ENCODE measurements at regions not wholly inside any gene's neighbourhood (a gene's known extent, or its start where the extent isn't known, plus 50 kb on each side); places are given as distances from the start of the nearest gene placed in this dataset.

DNA sequence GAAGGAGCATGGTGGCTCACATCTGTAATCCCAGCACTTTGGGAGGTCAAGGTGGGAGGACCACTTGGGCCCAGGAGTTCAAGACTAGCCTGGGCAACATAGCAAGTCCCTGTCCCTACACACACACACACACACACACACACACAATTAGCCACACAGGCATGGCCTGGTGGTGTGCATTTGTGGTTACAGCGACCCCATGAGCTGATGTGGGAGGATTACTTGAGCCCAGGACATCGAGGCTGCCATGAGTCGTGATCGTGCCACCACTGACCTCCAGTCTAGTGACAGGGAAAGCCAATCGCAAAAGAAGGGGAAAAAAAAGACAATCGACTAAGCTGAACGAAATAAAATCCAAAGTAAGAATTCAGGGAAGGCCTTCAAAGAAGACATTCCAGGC, 67.9 kb downstream of the TBX3 start:
- peaks cover 4 to 7% of the 10 kb centered on the region in 2 donors for H3K9me3 Mint-ChIP-seq
- H3K4me1 ChIP-seq (ENCODE audit: control insufficient read depth, insufficient read depth, low read length) = no peaks in the 10 kb centered on the region
- WGBS (ENCODE audit: insufficient coverage) = 79% methylated on average over 7 of the region's 7 CpGs

DNA sequence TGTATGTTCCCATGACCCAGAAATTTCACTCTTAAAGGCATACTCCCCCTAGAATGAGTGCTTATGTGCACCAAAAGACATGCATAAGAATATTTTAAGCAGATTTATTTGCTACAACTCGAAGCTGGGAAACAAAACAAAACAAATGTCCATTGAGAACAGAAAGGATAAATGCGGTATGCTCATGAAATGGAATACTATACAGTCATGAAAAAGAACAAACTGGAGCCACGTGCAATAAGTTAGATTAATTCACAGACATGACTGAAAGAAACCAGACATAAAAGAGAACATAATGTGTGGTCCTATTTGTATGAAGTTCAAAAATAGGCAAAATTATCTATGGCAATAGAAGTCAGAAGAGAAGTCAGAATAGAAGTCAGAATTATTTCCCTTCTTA, 69.9 kb downstream of the TBX3 start:
- Histone ChIP-seq H3K4me3 (ENCODE audit: low read length) (no peak overlapping the region), H3K27me3 (ENCODE audit: control insufficient read depth, insufficient read depth, low read length) (no peaks in the 10 kb centered on the region), H3K36me3 (ENCODE audit: control insufficient read depth, insufficient read depth, low read length) (no peaks in the 10 kb centered on the region), H3K4me1 (ENCODE audit: control insufficient read depth, insufficient read depth, low read length) (no peaks in the 10 kb centered on the region), H3K9me3 (ENCODE audit: control insufficient read depth, insufficient read depth, low read length) (no peaks in the 10 kb centered on the region), H3K27ac (ENCODE audit: low read length) (no peak overlapping the region)
- no peak overlapping the region for H3K27ac Mint-ChIP-seq
- peaks cover 7% of the 10 kb centered on the region for H3K36me3 Mint-ChIP-seq
- no peak overlapping the region for H3K4me3 Mint-ChIP-seq
- intact Hi-C loops (cut with micrococcal nuclease) = no loop called here
- H3K4me1 Mint-ChIP-seq = no peaks in the 10 kb centered on the region
- ATAC-seq = no peak
- TF ChIP-seq, protein P1, sequence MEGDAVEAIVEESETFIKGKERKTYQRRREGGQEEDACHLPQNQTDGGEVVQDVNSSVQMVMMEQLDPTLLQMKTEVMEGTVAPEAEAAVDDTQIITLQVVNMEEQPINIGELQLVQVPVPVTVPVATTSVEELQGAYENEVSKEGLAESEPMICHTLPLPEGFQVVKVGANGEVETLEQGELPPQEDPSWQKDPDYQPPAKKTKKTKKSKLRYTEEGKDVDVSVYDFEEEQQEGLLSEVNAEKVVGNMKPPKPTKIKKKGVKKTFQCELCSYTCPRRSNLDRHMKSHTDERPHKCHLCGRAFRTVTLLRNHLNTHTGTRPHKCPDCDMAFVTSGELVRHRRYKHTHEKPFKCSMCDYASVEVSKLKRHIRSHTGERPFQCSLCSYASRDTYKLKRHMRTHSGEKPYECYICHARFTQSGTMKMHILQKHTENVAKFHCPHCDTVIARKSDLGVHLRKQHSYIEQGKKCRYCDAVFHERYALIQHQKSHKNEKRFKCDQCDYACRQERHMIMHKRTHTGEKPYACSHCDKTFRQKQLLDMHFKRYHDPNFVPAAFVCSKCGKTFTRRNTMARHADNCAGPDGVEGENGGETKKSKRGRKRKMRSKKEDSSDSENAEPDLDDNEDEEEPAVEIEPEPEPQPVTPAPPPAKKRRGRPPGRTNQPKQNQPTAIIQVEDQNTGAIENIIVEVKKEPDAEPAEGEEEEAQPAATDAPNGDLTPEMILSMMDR (IDR thresholded peaks at IDR 0.05) = no peak
- no peaks in the 10 kb centered on the region for H3K27me3 Mint-ChIP-seq (ENCODE audit: low read depth in 2 of 2)
- WGBS (ENCODE audit: insufficient coverage) = 60% methylated on average over 3 of the region's 3 CpGs
- DNase-seq = no peak
- H3K9me3 Mint-ChIP-seq = peaks cover 4 to 7% of the 10 kb centered on the region in 2 donors

More for the DNA sequence above, 67.9 kb downstream of the TBX3 start:
- TF ChIP-seq, protein P1 (IDR thresholded peaks at IDR 0.05) = no peak
- intact Hi-C loops (cut with micrococcal nuclease) = no loop called here
- Histone ChIP-seq H3K27me3 (ENCODE audit: control insufficient read depth, insufficient read depth, low read length) (no peaks in the 10 kb centered on the region), H3K4me3 (ENCODE audit: low read length) (no peak overlapping the region), H3K27ac (ENCODE audit: low read length) (no peak overlapping the region), H3K9me3 (ENCODE audit: control insufficient read depth, insufficient read depth, low read length) (no peaks in the 10 kb centered on the region), H3K36me3 (ENCODE audit: control insufficient read depth, insufficient read depth, low read length) (no peaks in the 10 kb centered on the region)
- Mint-ChIP-seq H3K27ac (no peak overlapping the region), H3K36me3 (peaks cover 7% of the 10 kb centered on the region), H3K4me1 (no peaks in the 10 kb centered on the region), H3K27me3 (ENCODE audit: low read depth in 2 of 2) (no peaks in the 10 kb centered on the region), H3K4me3 (no peak overlapping the region)
- DNase-seq (no peak), ATAC-seq (no peak)

DNA sequence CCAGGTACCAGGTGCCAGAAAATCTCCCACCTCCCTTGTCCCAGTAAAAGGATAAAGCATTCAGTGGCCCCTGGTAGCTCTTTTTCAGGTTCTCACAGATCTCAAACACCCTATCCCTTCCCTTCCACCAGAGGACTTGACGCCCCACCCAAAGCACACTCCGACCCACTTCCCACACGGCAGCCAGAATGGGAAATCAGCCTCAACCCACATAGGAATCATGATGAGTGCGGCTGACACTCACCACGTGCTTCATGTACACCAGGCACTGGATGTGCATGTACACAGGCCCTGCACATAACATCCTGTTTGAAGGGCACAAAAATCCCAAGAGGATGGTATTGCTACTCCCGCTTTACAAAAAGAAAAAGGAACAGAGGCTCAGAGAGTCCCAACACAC, 71.9 kb downstream of the TBX3 start:
- TF ChIP-seq, protein P1 (IDR thresholded peaks at IDR 0.05) = no peak
- Histone ChIP-seq H3K4me3 (ENCODE audit: low read length) (no peak overlapping the region), H3K36me3 (ENCODE audit: control insufficient read depth, insufficient read depth, low read length) (no peaks in the 10 kb centered on the region), H3K27me3 (ENCODE audit: control insufficient read depth, insufficient read depth, low read length) (no peaks in the 10 kb centered on the region), H3K27ac (ENCODE audit: low read length) (no peak overlapping the region), H3K9me3 (ENCODE audit: control insufficient read depth, insufficient read depth, low read length) (no peaks in the 10 kb centered on the region), H3K4me1 (ENCODE audit: control insufficient read depth, insufficient read depth, low read length) (no peaks in the 10 kb centered on the region)
- H3K27me3 Mint-ChIP-seq (ENCODE audit: low read depth in 2 of 2) = no peaks in the 10 kb centered on the region
- H3K9me3 Mint-ChIP-seq = peaks cover 4 to 6% of the 10 kb centered on the region in 2 donors
- H3K4me1 Mint-ChIP-seq = no peaks in the 10 kb centered on the region
- intact Hi-C loops (cut with micrococcal nuclease) = no loop called here
- no peak overlapping the region for H3K27ac Mint-ChIP-seq
- ATAC-seq (no peak), DNase-seq (no peak)
- peaks cover 7% of the 10 kb centered on the region for H3K36me3 Mint-ChIP-seq
- H3K4me3 Mint-ChIP-seq = no peak overlapping the region
- 79% methylated on average over 6 of the region's 6 CpGs for WGBS (ENCODE audit: insufficient coverage)
